ENCODE measurements at regions not wholly inside any gene's neighbourhood (a gene's known extent, or its start where the extent isn't known, plus 50 kb on each side); places are given as distances from the start of the nearest gene placed in this dataset.
"Not testable (repeated sequence)": the region's sequence is repeated elsewhere in the genome, so short reads cannot be mapped to it uniquely, and the experiment has no call there.

DNA sequence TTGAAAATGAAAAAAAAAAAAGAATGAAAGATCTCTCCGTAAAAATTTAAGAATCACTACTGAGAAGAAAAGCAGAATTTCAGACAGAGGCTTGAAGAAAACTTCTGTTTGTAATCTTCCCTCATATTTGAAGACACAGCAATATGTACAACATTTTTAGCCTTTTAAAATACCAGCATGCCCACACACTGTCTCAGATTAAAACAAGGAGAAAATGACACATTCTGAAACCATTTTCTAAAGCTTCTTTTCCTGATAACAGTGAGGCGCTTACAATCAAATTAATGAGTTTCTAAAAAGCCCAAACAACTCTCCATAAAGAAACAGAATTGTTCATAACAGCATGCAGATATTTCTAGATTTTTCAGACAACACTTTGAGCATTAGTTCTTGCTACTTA, 317.4 kb downstream of the BCL2L11 start:
- H3K4me3 ChIP-seq (ENCODE audit: extremely low read depth in 1 of 4, insufficient read depth in 2 of 4, low read depth in 3 of 4, low read length in 4 of 4); H2BK12ac ChIP-seq (ENCODE audit: low read depth, low read length); H3K79me2 ChIP-seq (ENCODE audit: control insufficient read depth in 1 of 2, insufficient read depth in 2 of 2, low read length in 2 of 2); H2AFZ ChIP-seq (ENCODE audit: low read length); POLR2A ChIA-PET (ENCODE audit: partially characterized antibody); H3K79me1 ChIP-seq (ENCODE audit: low read depth, low read length); H3K56ac ChIP-seq (replicated peaks; ENCODE audit: insufficient read length, low read depth, low read length); H3K27ac ChIP-seq (ENCODE audit: low read depth, low read length); H3K4me1 ChIP-seq (replicated peaks in 1 of 4; ENCODE audit: control insufficient read depth in 3 of 4, insufficient read depth in 4 of 4, low read length in 3 of 4); H2BK5ac ChIP-seq (ENCODE audit: low read depth, low read length); H4K91ac ChIP-seq (replicated peaks; ENCODE audit: insufficient read length, low read length); FAIRE-seq; H3K27me3 ChIP-seq (replicated peaks in 1 of 4; ENCODE audit: control insufficient read depth in 3 of 4, extremely low read depth in 1 of 4, insufficient read depth in 3 of 4, low read length in 3 of 4); H4K20me1 ChIP-seq (replicated peaks in 1 of 2; ENCODE audit: control insufficient read depth in 1 of 2, insufficient read depth in 2 of 2, low read length in 2 of 2); H3K4ac ChIP-seq (replicated peaks; ENCODE audit: insufficient read length, low read depth, low read length); H3K36me3 ChIP-seq (ENCODE audit: control insufficient read depth in 2 of 4, insufficient read depth in 4 of 4, low read length in 3 of 4); H2AK5ac ChIP-seq (ENCODE audit: low read depth, low read length); H4K8ac ChIP-seq (ENCODE audit: extremely low read depth, insufficient read depth, low read length); CTCF ChIA-PET (ENCODE audit: partially characterized antibody); H2BK15ac ChIP-seq (ENCODE audit: low read length); H2BK120ac ChIP-seq (replicated peaks; ENCODE audit: low read depth, low read length); H2BK20ac ChIP-seq (ENCODE audit: low read length); H3K23ac ChIP-seq (ENCODE audit: insufficient read length); H3K9me3 ChIP-seq (ENCODE audit: insufficient read depth in 2 of 2, low read depth in 1 of 2, low read length in 1 of 2); H3K14ac ChIP-seq (ENCODE audit: insufficient read length); H3K18ac ChIP-seq (ENCODE audit: extremely low read depth, low read length); H3K4me2 ChIP-seq (ENCODE audit: insufficient read depth in 1 of 2, low read depth in 2 of 2, low read length in 2 of 2); H4K5ac ChIP-seq (ENCODE audit: insufficient read length, low read depth, low read length); H3K9ac ChIP-seq (replicated peaks in 1 of 4; ENCODE audit: extremely low read depth in 1 of 4, low read depth in 3 of 4, low read length in 3 of 4); H3K23me2 ChIP-seq (ENCODE audit: low read depth, low read length); DNase-seq (ENCODE audit: low read depth in 1 of 2, low spot score in 2 of 2): not testable (repeated sequence)
- 73% methylated on average over 1 of the region's 2 CpGs; no CpG with 5 or more reads in 1 of the 2 experiments for WGBS, 2 experiments (ENCODE audit: extremely low coverage in 1 of 2, insufficient coverage in 1 of 2, insufficient read length in 1 of 2, insufficient replicate concordance in 2 of 2, low coverage in 1 of 2, low lambda C conversion rate in 2 of 2, missing lambda C conversion rate in 1 of 2)

DNA sequence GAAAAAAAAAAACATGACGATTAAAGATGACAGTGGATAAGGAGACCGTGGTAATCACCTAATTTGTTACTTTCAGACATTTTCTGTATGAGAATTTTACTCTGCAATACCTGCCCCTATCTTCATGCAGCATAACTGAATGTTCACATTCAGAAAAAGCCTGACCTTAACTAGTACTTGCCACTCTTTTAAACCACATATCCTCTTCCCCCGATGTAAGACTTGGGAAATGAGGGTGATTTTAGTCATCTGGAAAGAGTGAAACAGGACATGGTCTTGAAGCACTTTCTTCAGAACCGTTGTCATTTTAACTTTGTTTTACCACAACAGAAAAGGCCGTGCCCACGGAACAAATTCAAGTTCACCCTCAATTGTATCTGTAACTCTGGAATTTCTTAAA, 318.5 kb downstream of the BCL2L11 start:
- H2BK120ac ChIP-seq (replicated peaks; ENCODE audit: low read depth, low read length); H3K23ac ChIP-seq (ENCODE audit: insufficient read length); H4K8ac ChIP-seq (ENCODE audit: extremely low read depth, insufficient read depth, low read length); H3K14ac ChIP-seq (ENCODE audit: insufficient read length); H3K23me2 ChIP-seq (ENCODE audit: low read depth, low read length); H3K36me3 ChIP-seq (ENCODE audit: control insufficient read depth in 2 of 4, insufficient read depth in 4 of 4, low read length in 3 of 4); H3K79me2 ChIP-seq (ENCODE audit: control insufficient read depth in 1 of 2, insufficient read depth in 2 of 2, low read length in 2 of 2); H3K4me2 ChIP-seq (ENCODE audit: insufficient read depth in 1 of 2, low read depth in 2 of 2, low read length in 2 of 2); H2AFZ ChIP-seq (ENCODE audit: low read length); H2BK5ac ChIP-seq (ENCODE audit: low read depth, low read length); H3K4me3 ChIP-seq (ENCODE audit: extremely low read depth in 1 of 4, insufficient read depth in 2 of 4, low read depth in 3 of 4, low read length in 4 of 4); CTCF ChIA-PET (ENCODE audit: partially characterized antibody); H3K27ac ChIP-seq (ENCODE audit: low read depth, low read length); H3K9me3 ChIP-seq (ENCODE audit: insufficient read depth in 2 of 2, low read depth in 1 of 2, low read length in 1 of 2); H4K20me1 ChIP-seq (replicated peaks in 1 of 2; ENCODE audit: control insufficient read depth in 1 of 2, insufficient read depth in 2 of 2, low read length in 2 of 2); H2BK12ac ChIP-seq (ENCODE audit: low read depth, low read length); FAIRE-seq; H2BK20ac ChIP-seq (ENCODE audit: low read length); H2AK5ac ChIP-seq (ENCODE audit: low read depth, low read length); H3K9ac ChIP-seq (replicated peaks in 1 of 4; ENCODE audit: extremely low read depth in 1 of 4, low read depth in 3 of 4, low read length in 3 of 4); H3K4me1 ChIP-seq (replicated peaks in 1 of 4; ENCODE audit: control insufficient read depth in 3 of 4, insufficient read depth in 4 of 4, low read length in 3 of 4); H4K91ac ChIP-seq (replicated peaks; ENCODE audit: insufficient read length, low read length); H3K18ac ChIP-seq (ENCODE audit: extremely low read depth, low read length); H4K5ac ChIP-seq (ENCODE audit: insufficient read length, low read depth, low read length); H3K27me3 ChIP-seq (replicated peaks in 1 of 4; ENCODE audit: control insufficient read depth in 3 of 4, extremely low read depth in 1 of 4, insufficient read depth in 3 of 4, low read length in 3 of 4); H3K4ac ChIP-seq (replicated peaks; ENCODE audit: insufficient read length, low read depth, low read length); H3K79me1 ChIP-seq (ENCODE audit: low read depth, low read length); H2BK15ac ChIP-seq (ENCODE audit: low read length); H3K56ac ChIP-seq (replicated peaks; ENCODE audit: insufficient read length, low read depth, low read length); DNase-seq (ENCODE audit: low read depth in 1 of 2, low spot score in 2 of 2): not testable (repeated sequence)
- WGBS, 2 experiments (ENCODE audit: extremely low coverage in 1 of 2, insufficient coverage in 1 of 2, insufficient read length in 1 of 2, insufficient replicate concordance in 2 of 2, low coverage in 1 of 2, low lambda C conversion rate in 2 of 2, missing lambda C conversion rate in 1 of 2), result 81% methylated on average over 2 of the region's 6 CpGs; no CpG with 5 or more reads in 1 of the 2 experiments
- POLR2A ChIA-PET (ENCODE audit: partially characterized antibody), result interaction anchor here (0.7 kb wide), 1 partner anchor 266 kb away, joined by 3 read pairs; no protein-coding TSS in a partner anchor

Data from H1 (cell line).